ENCODE measurements at regions not wholly inside any gene's neighbourhood (a gene's known extent, or its start where the extent isn't known, plus 50 kb on each side); places are given as distances from the start of the nearest gene placed in this dataset.

GRCh38 chr9:115198001-115198400 is 80.0 kb upstream of the TNC start:
- in situ Hi-C loops (cut with HindIII; ENCODE audit: low pct_unique_long_range_greater_than_20kb, low sequenced_read_pairs), result no loop called here
- intact Hi-C loops (cut with micrococcal nuclease; ENCODE audit: unreplicated experiment), result no loop called here
- Histone ChIP-seq H3K36me3 (ENCODE audit: control insufficient read depth, insufficient read depth, low read length) (no peaks in the 10 kb centered on the region), H3K9me3 (ENCODE audit: control insufficient read depth, insufficient read depth, low read depth, low read length) (no peaks in the 10 kb centered on the region), H3K27ac (ENCODE audit: low read length) (no peak overlapping the region), H3K4me3 (ENCODE audit: low read depth in 2 of 2, low read length in 2 of 2) (no peak overlapping the region), H3K27me3 (ENCODE audit: control insufficient read depth, insufficient read depth, low read length) (no peaks in the 10 kb centered on the region), H3K4me1 (ENCODE audit: control insufficient read depth, insufficient read depth, low read length) (no peaks in the 10 kb centered on the region)
- ChIA-PET CTCF (no interaction called here), POLR2A (no interaction called here)
- no peak for TF ChIP-seq SIN3A (IDR thresholded peaks at IDR 0.05; ENCODE audit: borderline replicate concordance, insufficient read depth, low read depth, low read length)
- TF ChIP-seq CTCF (IDR thresholded peaks at IDR 0.05), result no peak
- TF ChIP-seq TCF7L2 (IDR thresholded peaks at IDR 0.05; ENCODE audit: low read depth, low read length), result no peak
- no peak for TF ChIP-seq POLR2AphosphoS5 (IDR thresholded peaks at IDR 0.05; ENCODE audit: low read depth, low read length)
- no peak for TF ChIP-seq REST (IDR thresholded peaks at IDR 0.05; ENCODE audit: insufficient read depth in 1 of 2, low read depth in 2 of 2, low read length in 1 of 2)
- DNase-seq (ENCODE audit: low read depth, low spot score) (no peak), ATAC-seq (no peak)
- no TSS peak for BruUV-seq (replicated peaks)

DNA sequence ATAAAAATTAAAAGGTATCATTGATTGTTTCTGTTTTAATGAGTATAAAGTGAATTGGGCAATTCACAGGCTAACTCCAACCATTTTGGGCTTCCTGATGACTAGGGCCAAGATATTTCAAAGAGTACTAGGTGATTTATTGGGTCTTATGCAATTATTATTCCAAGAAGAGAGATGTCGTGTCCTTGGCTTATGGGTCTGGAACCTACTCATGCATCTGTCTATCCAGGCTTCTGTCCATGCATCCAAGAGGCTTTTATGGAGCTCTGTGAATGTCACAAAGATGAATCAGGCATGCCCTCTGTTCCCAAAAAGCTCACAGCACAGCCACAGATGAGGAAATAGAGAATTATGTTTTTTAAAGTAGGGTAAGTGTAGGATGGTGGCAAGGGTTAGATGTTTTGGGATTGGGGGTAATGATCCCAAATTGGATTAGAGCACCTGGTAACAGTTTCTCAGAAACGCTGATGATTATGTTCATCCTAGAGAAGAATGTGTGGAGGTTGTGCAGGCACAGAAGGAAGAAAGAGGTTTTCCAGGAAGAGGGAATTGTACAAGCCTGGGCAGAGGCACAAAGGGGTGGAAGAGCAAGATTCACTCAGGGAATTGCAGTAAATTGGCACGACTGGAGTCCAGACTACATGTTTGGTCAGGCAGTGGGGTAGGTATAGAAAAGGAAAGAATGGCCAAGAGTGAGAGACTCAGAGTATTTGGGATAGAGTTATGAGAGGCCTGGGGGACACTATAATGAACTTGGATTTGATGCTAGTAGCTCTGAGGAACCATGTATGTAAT is 83.0 kb upstream of the TNC start:
- H3K4me3 ChIP-seq (ENCODE audit: low read depth in 2 of 2, low read length in 2 of 2), result no peak overlapping the region

More for the DNA sequence above, 83.0 kb upstream of the TNC start:
- in situ Hi-C loops (cut with HindIII; ENCODE audit: low pct_unique_long_range_greater_than_20kb, low sequenced_read_pairs) (no loop called here), intact Hi-C loops (cut with micrococcal nuclease; ENCODE audit: unreplicated experiment) (no loop called here)
- Histone ChIP-seq H3K27me3 (ENCODE audit: control insufficient read depth, insufficient read depth, low read length) (no peaks in the 10 kb centered on the region), H3K4me1 (ENCODE audit: control insufficient read depth, insufficient read depth, low read length) (no peaks in the 10 kb centered on the region), H3K27ac (ENCODE audit: low read length) (no peak overlapping the region), H3K36me3 (ENCODE audit: control insufficient read depth, insufficient read depth, low read length) (no peaks in the 10 kb centered on the region), H3K9me3 (ENCODE audit: control insufficient read depth, insufficient read depth, low read depth, low read length) (no peaks in the 10 kb centered on the region)
- BruUV-seq (replicated peaks), result no TSS peak
- TF ChIP-seq POLR2AphosphoS5 (IDR thresholded peaks at IDR 0.05; ENCODE audit: low read depth, low read length), result no peak
- TF ChIP-seq TCF7L2 (IDR thresholded peaks at IDR 0.05; ENCODE audit: low read depth, low read length), result no peak
- no peak for TF ChIP-seq CTCF (IDR thresholded peaks at IDR 0.05)
- no peak for TF ChIP-seq SIN3A (IDR thresholded peaks at IDR 0.05; ENCODE audit: borderline replicate concordance, insufficient read depth, low read depth, low read length)
- TF ChIP-seq REST (IDR thresholded peaks at IDR 0.05; ENCODE audit: insufficient read depth in 1 of 2, low read depth in 2 of 2, low read length in 1 of 2), result no peak
- ATAC-seq (no peak), DNase-seq (ENCODE audit: low read depth, low spot score) (no peak)
- CTCF ChIA-PET, result no interaction called here
- POLR2A ChIA-PET, result no interaction called here
